CD4-positive, alpha-beta T cell treated with Interleukin-1 beta for 1 hour (primary cell): ENCODE measurements at regions not wholly inside any gene's neighbourhood (a gene's known extent, or its start where the extent isn't known, plus 50 kb on each side); places are given as distances from the start of the nearest gene placed in this dataset.
"Not testable (repeated sequence)": the region's sequence is repeated elsewhere in the genome, so short reads cannot be mapped to it uniquely, and the experiment has no call there.

Experiments used
- DNase-seq, 2 donors: peaks; one replicate each; pipeline ENCODE4 v3.0.0-alpha.2; 2020 to 2022

- DNase-seq, result no peak
Measured at GRCh38 chr14:58907803-58908202, 270.0 kb downstream of the DACT1 start.

DNA sequence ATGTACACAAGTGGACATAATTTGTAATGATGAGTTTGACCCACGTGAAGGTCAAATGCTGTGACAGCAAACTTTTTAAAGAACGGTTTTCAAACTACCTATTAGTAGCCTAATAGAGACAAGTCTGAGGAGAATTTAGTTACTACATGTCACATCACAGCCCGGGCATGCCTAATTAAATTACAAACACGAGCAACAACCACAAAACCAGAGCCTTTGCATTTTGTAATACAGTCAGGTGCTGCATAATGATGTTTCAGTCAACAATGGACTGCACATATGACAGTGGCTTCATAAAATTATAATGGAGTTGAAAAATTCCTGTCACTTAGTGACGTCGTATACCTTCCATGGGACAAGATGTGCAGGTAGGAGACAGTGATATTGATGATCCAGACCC, 274.5 kb downstream of the DACT1 start:
- DNase-seq, result no peak

DNA sequence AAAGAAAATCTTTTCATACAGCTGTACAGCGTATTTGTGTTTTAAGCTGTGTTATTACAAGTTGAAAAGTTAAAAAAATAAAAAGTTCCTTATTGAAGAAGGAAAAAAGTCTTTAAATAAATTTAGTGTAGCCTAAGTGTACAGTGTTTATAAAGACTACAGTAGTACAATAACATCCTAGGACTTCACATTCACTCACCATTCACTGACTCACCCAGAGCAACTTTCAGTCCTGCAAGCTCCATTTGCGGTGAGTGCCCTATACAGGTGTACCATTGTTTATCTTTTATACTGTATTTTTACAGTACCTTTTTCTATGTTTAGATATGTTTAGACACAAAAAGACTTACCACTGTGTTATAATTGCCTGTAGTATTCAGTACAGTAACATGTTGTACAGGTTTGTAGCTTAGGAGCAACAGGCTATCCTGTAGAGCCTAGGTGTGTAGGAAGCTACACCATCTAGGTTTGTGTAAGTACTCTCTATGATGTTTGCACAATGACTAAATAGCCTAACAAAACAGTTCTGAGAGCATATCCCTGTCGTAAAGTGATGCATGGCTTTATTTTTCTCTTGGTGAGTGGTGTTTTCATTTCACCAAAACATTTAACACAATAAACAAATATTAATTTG, 275.2 kb downstream of the DACT1 start:
- DNase-seq, result no peak

DNA sequence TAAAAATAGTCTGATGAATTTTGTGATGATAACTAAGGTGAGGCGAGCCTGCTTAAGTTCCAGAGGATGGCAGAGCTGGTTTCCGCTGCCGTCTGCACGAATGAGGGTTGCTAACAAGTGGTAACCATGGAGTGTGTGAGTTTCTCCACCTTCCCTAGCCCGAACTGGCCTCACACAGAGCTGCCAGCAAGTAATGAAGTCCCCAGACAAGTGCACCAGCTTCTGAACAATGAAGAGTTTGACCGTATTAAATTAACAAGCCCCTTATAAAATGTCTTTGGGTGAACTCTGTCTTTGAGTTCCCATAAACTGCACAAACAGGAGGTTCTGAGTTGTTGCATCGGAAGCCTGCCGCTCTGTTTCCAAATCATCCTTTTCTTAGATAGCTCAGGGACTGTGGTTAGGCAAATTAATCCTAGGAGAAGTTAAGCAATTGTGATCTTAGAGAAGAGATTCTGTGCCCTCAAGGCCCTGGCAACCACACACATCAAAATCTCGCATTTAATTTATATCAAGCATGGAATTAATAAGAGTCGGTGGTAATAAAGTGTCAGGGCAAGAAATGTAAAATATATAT, 274.1 kb upstream of the DAAM1 start:
- no peak for DNase-seq

DNA sequence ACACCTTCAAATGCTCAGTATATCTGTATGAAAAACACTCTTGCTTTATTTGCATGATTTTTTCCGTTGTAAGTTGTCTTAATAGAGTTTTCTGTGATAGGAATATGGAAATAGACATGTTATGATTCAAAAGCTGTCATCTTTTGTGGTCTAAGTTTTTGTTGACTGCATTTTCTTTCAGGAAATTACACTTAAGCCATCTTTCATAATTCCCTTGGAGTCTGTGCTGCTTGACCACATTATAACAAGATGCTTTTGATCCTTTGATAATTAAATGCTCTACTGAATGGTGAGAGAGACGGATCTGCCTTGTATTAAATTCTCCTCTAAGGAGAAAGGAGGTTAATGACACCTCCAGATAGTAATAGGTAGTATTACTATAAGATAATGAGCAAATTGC, 272.8 kb upstream of the DAAM1 start:
- DNase-seq, result no peak

- no peak for DNase-seq
Measured at GRCh38 chr14:58918066-58918738, 270.3 kb upstream of the DAAM1 start.

DNA sequence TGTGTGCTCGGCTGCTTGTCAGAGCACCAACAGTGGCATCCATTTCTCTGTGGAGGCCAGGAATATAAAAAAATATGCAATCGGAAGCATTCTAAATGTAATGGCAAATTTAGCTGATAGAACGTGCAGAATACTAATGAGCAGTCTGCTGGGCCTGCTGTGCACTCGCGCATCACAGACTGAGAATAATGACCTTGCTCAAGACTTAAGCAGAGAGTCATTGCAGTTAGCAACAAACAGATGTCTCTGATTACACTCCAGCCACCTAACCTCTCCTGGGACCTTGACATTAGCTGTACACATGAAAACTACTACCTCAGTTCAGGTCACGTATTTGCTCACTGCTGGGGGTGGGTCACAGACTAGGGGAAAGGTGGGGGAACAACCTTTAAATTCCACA, 269.2 kb upstream of the DAAM1 start:
- no peak for DNase-seq

DNA sequence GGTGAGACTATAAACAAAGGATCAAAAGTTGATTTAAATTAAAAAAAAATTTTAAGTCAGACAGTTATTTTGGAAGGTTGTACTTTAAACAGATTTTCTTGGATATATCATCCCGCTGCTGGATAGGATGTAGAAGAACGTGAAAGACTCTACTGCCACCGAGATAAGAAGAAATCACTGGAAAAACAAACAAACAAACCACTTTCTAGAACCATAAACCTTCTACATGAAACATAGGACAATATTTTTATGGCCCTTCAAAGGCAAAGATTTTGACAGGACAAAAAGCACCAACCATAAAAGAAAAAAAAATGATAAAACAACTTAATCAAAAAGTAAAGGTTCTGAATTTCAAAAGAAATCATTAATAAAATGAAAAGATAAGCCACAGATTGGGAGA, 268.2 kb upstream of the DAAM1 start:
- DNase-seq, result no peak

DNA sequence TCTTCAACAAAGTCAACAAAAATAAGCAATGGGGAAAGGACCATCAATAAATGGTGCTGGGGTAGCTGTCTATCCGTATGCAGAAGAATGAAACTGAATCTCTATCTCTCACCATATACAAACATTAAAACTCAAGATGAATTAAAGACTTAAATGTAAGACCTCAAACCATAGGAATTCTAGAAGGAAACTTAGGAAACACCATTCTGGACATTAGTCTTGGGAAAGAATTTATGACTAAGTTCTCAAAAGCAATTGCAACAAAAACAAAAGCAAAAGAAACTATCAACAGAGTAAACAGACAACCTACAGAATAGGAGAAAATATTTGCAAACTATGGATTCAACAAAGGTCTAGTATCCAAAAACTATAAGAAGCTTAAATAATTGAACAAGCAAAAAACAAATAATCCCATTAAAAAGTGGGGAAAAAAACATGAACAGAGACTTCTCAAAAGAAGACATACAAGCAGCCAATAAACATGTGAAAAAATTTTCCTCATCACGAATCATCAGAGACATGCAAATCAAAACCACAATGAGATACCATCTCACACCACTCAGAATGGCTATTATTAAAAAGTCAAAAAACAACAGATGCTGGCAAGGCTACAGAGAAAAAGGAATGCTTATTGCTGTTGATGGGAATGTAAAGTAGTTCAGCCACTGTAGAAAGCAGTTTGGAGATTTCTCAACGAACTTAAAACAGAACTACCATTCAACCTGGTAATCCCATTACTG, 266.1 kb upstream of the DAAM1 start:
- DNase-seq, result not testable (repeated sequence)

DNA sequence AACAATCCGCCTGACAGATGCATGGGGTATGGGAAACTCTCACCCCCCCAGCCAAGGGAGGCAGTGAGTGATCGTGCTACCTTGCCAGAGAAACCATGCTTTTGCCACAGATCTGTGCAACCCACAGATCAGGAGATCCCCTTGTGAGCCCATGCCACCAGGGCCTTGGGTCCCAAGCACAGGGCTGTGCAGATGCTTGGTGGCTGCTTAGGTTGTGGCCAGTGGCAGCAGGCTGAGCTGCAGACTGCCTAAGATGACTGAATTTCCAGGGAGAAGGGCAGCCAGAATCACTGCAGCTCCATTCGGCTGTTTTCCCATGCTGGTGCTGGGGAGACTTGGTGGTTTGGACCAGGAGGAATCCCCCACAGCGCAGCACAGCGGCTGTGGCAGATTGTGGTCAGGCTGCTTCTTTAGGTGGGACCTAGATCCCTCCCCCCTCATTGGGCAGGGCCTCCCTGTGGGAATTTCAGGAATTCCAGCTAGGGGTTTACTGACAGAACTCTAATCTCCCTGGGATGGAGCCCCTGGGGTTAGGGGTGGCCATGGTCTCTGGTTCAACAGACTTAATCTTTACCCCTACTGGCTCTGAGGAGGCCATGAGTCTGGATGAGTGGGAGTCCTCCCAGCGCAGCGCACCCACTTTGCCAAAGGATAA, 264.6 kb upstream of the DAAM1 start:
- no peak for DNase-seq

- no peak for DNase-seq
Measured at GRCh38 chr14:58941629-58942028, 246.8 kb upstream of the DAAM1 start.

- DNase-seq, result no peak
Measured at GRCh38 chr14:58942516-58942915, 246.0 kb upstream of the DAAM1 start.

DNA sequence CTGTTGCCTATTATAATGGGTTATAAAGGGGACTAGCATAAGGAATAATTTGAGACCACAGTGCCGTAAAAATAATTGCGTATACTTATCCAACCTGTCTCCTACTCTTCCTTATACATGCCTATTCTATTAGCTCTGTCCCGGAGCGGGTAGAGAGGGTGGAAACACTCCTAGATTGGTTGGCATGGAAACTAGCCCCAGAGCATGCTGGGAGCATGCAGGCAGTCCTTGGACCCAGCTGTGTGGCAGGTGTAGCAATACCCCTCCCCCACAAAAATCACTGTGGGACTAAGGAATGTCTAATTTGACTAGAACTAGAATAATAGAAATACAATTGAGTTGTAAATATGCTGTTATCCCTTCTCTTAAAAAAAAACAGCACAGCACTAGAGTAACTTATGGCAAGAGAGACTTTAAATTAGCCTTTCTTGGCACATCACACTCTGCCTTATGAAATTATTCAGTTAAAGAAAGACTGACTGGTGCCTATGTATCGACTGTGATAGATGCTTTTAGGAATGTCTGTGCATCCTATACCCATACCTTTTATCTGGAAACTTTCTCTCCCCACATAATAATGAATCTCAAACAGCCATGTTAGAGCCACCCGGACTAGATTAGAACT, 244.0 kb upstream of the DAAM1 start:
- no peak for DNase-seq

DNA sequence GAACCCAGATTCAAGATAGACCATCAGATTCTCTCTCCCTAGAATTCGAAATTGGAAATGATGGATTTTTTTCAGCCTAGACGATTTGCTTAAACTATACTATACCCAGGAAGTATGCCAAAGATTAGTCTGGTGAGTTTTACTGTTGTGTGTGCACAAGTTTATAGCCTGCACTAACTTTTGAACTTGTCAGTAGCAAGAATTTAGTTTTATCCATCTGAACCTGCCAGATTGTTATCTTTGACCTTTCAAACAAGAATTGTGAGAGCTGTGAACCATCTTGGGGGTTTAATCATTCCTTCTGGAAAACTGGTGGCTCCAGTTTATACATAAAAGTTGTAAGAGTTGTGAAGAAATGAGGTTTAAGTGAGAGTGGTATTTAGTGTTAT, 243.5 kb upstream of the DAAM1 start:
- DNase-seq, result no peak

GRCh38 chr14:58946431-58946830, 242.0 kb upstream of the DAAM1 start:
- DNase-seq, result no peak

GRCh38 chr14:58947156-58947555, 241.3 kb upstream of the DAAM1 start:
- DNase-seq, result no peak

- DNase-seq, result no peak
Measured at GRCh38 chr14:58947814-58948445, 240.5 kb upstream of the DAAM1 start.

DNA sequence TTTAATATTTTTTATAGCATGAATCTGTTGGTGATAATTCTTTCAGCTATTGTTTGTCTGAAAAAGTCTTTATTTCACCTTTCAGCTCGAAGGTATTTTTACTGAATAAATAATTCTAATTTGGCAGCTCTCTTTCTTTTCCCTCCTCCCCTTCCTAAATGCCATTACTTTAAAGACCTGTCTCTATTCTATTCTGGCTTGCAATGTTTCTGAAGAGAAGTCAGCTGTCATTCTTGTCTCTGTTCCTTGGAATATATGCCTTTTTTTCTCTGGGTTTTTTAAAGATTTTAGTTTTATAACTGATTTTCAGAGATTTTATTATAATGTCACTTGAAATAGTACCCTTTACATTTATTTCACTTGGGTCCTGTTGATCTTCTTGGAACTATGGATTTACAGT, 237.9 kb upstream of the DAAM1 start:
- DNase-seq, result no peak

DNA sequence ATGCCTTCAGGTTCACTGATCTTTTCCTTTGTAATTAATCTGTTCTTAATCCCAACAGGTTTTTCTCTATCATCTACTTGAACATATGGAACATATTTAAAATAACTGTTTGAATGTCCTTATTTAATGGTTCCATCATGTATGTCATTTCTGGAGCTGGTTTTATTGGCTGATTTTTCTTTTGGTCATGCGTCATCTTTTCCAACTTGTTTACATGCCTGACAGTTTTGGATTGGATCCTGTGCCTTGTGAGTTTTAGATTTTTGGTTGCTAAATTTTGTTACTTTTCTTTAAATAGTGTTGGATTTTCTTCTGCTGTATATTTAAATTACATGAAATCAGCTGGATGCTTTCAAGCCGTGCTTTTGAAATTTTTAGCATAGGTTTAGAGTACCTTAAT, 237.3 kb upstream of the DAAM1 start:
- no peak for DNase-seq

DNA sequence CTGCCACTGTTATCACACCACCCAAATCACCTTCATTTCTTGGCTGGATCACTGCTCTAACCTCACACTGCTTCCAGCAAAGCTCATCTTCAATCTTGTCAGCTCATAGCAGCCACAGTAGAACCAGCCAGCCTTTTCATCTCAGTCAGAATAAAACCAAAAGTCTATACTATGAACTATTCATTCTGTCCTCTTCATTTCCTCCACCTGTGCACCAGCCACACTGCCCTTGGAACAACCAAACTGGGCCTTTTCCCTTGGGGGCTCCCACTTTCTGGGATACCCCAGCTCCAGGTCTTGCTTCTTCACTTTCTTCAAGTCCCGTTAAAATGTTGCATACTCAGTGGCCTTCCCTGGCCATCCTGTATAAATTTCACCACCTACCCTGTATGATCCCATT, 234.4 kb upstream of the DAAM1 start:
- DNase-seq, result no peak

DNA sequence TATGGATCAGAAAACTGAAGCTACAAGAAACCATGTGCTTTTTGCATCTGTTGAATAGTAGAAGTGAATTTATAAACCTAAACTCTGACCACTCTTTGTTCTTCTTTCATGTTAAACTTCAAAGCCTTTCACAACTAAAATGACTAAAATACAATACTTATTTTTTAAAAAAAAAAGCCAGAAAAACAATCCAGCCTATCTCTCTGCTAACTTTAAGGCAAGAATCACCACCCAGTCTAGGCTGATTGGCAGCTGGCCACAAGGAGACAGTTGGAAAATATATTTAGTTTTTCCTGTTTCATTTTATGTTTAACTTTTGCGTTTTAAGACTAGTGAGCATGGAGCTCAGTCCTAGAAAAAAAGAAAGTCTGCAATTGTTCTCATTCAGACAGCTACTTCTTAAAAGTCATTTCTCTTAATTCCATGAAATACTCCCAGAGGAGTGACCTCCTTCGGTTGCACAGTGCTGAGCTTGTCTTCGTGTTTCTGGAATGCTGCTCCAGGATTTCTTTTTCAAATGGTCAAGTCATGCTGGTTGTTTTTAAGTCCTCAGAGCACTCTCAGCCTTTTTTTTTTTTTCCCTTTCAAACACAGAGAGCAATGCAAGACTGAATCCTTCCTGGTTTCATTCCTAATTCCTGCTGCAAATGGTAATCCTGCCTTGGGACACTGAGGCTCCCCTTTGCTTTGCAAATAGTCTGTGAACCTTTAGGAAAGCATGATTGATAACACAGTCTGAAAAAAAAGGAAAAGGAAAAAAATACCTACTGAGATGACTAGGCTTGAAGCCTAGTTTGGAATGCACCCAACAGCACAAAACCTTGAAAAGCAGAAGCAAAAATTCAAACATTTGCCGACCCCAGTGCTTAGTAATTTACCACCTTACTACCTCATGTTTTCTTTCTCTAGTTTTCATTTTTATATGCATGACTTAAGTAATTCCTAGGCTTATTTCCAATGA, 233.3 kb upstream of the DAAM1 start:
- no peak for DNase-seq
